Right lobe of liver (tissue), 6 donors: ENCODE measurements at regions not wholly inside any gene's neighbourhood (a gene's known extent, or its start where the extent isn't known, plus 50 kb on each side); places are given as distances from the start of the nearest gene placed in this dataset.

ENCODE experiments used
- ATAC-seq, 4 donors: fragments of 200-7000 bp; cut with Tn5 transposase; one replicate each; pipeline ENCODE4 v1.9.1; 2020; ENCODE audit warnings: mild to moderate bottlenecking in 4 of 4, moderate library complexity in 4 of 4
- DNase-seq, 3 donors: peaks; one replicate each; pipeline ENCODE4 v3.0.0-alpha.2; 2020
- H3K27ac ChIP-seq, 3 donors: fragments of 200-600 bp; one replicate each; pipeline ENCODE4 v1.8.0; 2022
- H3K27me3 ChIP-seq, 2 donors: fragments of 200-600 bp; one replicate each; pipeline ENCODE4 v1.8.0; 2022
- H3K36me3 ChIP-seq, 4 donors: fragments of 200-600 bp; sonication (generic) in 1 of 4; one replicate each; pipeline versions ENCODE4 v1.5.1 to v1.8.0; 2017 to 2022; ENCODE audit warnings: control low read depth in 1 of 4
- H3K4me1 ChIP-seq, 4 donors: fragments of 200-600 bp; sonication (generic) in 1 of 4; one replicate each; pipeline versions ENCODE4 v1.5.1 to v1.8.0; 2017 to 2022; ENCODE audit warnings: control low read depth in 1 of 4
- H3K4me3 ChIP-seq, 3 donors: fragments of 200-600 bp; one replicate each; pipeline ENCODE4 v1.8.0; 2022
- H3K9me3 ChIP-seq, 4 donors: fragments of 200-600 bp; sonication (generic) in 1 of 4; one replicate each; pipeline versions ENCODE4 v1.5.1 to v1.8.0; 2017 to 2022; ENCODE audit warnings: control low read depth in 1 of 4
- CTCF ChIP-seq, 4 donors: fragments of 200-600 bp in 3 of 4; fragments of 450-650 bp in 1 of 4; IDR thresholded peaks; one replicate each; pipeline versions ENCODE4 v1.5.1 to v1.8.0; 2016 to 2022; ENCODE audit warnings: antibody characterized with exemption in 4 of 4, mild to moderate bottlenecking in 2 of 4
- POLR2A ChIP-seq: fragments of 450-650 bp; IDR thresholded peaks from one replicate; pipeline ENCODE4 v1.6.1; 2017; ENCODE audit warnings: antibody characterized with exemption, mild to moderate bottlenecking
- WGBS: methylation state at CpG from one replicate; pipeline ENCODE4 v1.1.6; 2018; ENCODE audit warnings: low coverage, low lambda C conversion rate; ENCODE audit not compliant: insufficient coverage; ENCODE audit errors: missing lambda C conversion rate; 5-methylcytosine and 5-hydroxymethylcytosine counted together
- intact Hi-C, 2 donors: fragments of 100-400 bp; cut with DNase I; formaldehyde crosslinking; loops; one replicate each; pipeline versions ENCODE4 v1.11.2 to v1.14.1; 2022
- donor health status: DM: no; HTN: yes; CAD: no.
- donor health status: DM: no; HTN: no; CAD: no.
- donor health status: DM: no; HTN: no; CAD: no.
- donor health status: DM: no; HTN: yes; CAD: no.
- donor health status: DM: no; HTN: yes; CAD: no.

GRCh38 chr21:14754682-14755081 lies 208.6 kb upstream of the SAMSN1 start:
- Histone ChIP-seq H3K27me3 (no peaks in the 10 kb centered on the region), H3K36me3 (no peaks in the 10 kb centered on the region), H3K9me3 (no peaks in the 10 kb centered on the region), H3K27ac (no peak overlapping the region), H3K4me1 (no peaks in the 10 kb centered on the region), H3K4me3 (no peak overlapping the region)
- no peak for ATAC-seq
- no peak for DNase-seq
- no peak for TF ChIP-seq CTCF (IDR thresholded peaks at IDR 0.05)
- no peak for TF ChIP-seq POLR2A
- intact Hi-C loops: no loop called here
- WGBS: 72% methylated on average over 2 of the region's 2 CpGs

DNA sequence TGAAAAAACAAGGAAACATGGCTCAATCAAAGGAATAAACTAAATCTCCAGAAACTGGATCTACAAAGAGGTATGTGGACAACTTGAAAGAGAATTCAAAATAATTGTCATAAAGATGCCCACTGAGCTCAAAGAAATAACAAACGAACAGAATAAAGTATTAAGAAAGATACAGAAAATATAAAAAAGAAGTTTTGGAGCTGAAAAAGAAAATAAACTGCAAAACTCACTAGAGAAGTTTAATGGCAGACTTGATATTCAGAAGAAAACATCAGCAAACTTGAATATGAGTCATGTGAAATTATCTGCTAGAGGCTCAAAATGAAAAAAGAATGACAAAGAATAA lies 208.1 kb upstream of the SAMSN1 start:
- no peak for TF ChIP-seq POLR2A
- no peak for TF ChIP-seq CTCF (IDR thresholded peaks at IDR 0.05)
- Histone ChIP-seq H3K9me3 (no peaks in the 10 kb centered on the region), H3K27ac (no peak overlapping the region), H3K4me3 (no peak overlapping the region), H3K36me3 (no peaks in the 10 kb centered on the region), H3K27me3 (no peaks in the 10 kb centered on the region), H3K4me1 (no peaks in the 10 kb centered on the region)
- intact Hi-C loops: no loop called here
- ATAC-seq (no peak), DNase-seq (no peak)
- WGBS: 45% methylated on average over 1 of the region's 1 CpG

DNA sequence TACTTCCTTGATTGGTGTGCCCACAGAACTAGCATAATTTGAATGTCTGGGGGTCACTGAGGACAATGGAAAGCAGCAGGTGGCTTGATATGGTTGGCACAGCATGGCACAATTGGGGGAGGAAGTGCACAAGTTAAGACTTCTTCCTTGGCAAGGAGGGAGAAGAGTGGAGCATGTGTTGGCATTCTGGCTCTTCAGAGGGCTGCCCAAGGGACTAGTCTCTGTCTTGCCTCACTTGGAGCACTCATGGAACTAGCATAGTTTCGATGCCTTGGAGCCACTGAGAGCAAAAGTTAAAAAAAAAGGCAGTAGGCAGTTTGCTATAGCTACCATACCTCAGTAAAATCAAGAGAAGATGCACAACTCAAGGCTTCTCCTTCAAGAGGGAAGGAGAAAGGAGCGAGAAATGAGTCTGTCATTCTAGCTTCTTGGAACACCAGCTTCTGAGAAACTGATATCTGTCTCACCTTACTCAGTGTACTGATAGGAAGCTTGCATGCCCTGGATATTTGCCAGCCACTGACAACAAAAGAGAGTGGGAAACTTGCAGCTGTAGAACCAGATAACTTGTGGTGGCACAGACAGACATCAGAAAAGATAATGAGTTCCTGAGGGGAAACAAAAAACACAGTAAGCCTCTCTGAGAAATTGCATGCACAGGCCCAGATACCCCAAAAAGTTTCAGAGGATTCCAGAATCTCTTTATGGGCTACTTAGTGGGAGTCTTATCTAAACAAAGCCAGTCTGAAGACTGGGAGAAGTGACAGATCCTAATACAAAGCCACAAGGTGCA lies 207.5 kb upstream of the SAMSN1 start:
- 51% methylated on average over 2 of the region's 2 CpGs for WGBS
- no peak overlapping the region for H3K27ac ChIP-seq
- H3K4me3 ChIP-seq: no peak overlapping the region
- intact Hi-C loops: no loop called here
- no peaks in the 10 kb centered on the region for H3K27me3 ChIP-seq
- ATAC-seq (no peak), DNase-seq (no peak)
- TF ChIP-seq POLR2A: no peak
- no peak for TF ChIP-seq CTCF (IDR thresholded peaks at IDR 0.05)
- no peaks in the 10 kb centered on the region for H3K36me3 ChIP-seq
- H3K4me1 ChIP-seq: no peaks in the 10 kb centered on the region
- no peaks in the 10 kb centered on the region for H3K9me3 ChIP-seq

GRCh38 chr21:14753069-14753465 lies 207.0 kb upstream of the SAMSN1 start:
- DNase-seq: no peak
- H3K27ac ChIP-seq: no peak overlapping the region

More at GRCh38 chr21:14753069-14753465, 207.0 kb upstream of the SAMSN1 start:
- intact Hi-C loops: no loop called here
- Histone ChIP-seq H3K27me3 (no peaks in the 10 kb centered on the region), H3K4me3 (no peak overlapping the region), H3K36me3 (no peaks in the 10 kb centered on the region), H3K4me1 (no peaks in the 10 kb centered on the region), H3K9me3 (no peaks in the 10 kb centered on the region)
- no peak for ATAC-seq
- TF ChIP-seq POLR2A: no peak
- TF ChIP-seq CTCF (IDR thresholded peaks at IDR 0.05): no peak
